GM19372 (cell line): ENCODE measurements at regions not wholly inside any gene's neighbourhood (a gene's known extent, or its start where the extent isn't known, plus 50 kb on each side); places are given as distances from the start of the nearest gene placed in this dataset.
A peak's percentile ranks its signal among the peaks of the same experiment; 100 is the strongest.
"Not testable (repeated sequence)": the region's sequence is repeated elsewhere in the genome, so short reads cannot be mapped to it uniquely, and the experiment has no call there.

Experiments used
- ATAC-seq: cut with Tn5 transposase; IDR thresholded peaks from one replicate; pipeline ENCODE4 v1.9.1; 2021; ENCODE audit warnings: mild to moderate bottlenecking, low read depth, moderate library complexity; ENCODE audit not compliant: unreplicated experiment

DNA sequence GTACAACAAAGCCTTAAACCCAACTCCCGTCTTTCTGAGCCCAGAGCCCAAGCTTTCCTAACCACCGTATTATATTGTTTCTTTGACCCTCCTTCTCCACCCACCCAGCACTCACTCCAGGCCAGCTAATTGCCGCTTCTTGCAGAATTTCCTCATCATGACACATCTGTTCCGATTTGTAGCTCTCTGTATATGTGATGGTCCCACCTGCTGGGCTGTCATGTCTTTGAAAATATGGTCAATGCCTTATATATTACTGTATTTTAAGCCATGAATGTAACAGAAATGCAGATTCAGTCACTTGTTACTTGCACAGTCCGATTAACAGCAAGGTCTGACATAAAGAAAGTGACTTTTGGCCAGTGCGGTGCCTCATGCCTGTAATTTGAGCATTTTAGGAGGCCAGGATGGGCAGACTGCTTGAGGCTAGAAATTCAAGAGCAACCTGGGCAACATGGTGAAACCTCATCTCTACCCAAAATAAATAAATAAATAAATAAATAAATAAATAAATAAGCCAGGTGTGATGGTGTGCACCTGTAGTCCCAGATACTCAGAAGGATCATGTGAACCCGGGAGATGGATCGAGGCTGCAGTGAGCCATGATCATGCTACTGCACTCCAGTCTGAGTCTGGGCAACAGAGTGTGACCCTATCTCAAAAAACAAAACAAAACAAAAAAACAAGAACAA is 359.8 kb downstream of the ATP23 start:
- ATAC-seq, result no peak

DNA sequence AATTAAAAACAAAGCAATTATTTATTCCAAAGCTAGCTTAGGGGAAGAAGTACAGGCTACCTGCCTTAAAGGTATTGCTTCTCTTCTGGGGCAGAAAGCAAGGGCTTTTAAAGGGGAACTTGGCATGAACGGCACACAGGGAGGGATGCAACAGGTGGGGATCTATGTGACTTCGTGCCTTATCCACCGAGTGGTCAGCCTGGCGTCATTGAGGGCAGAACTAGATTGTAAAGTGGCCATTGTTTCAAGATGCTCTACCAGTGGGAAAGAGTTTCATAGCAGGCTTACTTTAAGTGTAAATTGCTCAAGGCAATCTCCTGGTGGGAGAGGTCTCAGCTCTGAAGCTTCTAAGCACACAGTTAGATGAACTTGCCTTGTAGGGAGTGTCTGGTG is 360.4 kb downstream of the ATP23 start:
- ATAC-seq, result no peak

DNA sequence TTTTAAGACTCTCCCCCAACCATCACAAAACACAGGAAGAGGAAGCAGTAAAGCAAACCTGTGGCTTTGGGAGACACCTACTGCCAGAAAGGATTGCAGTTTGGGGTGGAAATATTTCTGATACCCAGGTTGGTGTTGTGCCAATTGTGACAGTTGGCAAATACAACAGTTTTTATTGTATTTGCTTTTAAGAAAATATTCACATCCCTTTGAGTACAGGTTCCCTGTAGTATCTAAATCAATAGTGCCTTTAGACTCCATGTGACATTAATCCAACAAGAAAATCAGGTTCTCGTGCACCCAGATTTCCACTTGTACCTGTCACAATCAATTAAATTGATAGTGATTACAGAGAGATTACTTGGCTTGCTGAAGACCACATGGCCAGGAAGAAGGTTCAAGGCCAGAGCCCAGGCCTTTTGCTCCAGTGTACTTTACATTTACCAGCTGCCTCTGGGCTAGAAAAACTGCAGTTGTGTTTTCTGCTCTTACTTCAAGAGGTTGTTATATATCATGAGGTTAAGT is 361.2 kb downstream of the ATP23 start:
- no peak for ATAC-seq

DNA sequence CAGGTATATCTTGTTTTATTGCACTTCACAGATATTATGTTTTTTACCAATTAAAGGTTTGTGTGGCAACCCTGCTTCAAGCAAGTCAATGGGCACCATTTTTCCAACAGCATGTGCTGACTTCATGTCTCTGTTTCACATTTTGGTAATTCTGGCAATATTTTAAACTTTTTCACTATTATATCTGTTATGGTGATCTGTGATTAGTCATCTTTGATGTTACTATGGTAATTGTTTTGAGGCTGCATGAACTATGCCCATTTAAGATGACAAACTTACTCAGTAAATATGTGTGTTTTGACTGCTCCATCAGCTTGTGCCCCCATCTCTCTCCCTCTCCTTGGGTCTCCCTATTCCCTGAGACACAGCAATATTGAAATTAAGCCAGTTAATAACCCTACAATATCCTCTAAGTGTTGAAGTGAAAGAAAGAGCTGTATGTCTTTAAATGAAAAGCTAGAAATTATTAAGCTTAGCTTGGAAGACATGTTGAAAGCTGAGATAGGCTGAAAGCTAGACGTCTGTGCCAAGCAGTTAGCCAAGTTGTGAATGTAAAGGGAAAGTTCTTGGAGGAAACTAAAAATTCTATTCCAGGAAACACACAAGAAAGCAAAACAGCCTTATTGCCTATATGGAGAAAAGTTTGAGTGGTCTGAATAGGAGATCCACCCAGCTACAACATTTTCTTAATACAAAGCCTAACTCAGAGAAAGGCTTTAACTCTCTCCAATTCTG is 365.1 kb downstream of the ATP23 start:
- ATAC-seq, result no peak

DNA sequence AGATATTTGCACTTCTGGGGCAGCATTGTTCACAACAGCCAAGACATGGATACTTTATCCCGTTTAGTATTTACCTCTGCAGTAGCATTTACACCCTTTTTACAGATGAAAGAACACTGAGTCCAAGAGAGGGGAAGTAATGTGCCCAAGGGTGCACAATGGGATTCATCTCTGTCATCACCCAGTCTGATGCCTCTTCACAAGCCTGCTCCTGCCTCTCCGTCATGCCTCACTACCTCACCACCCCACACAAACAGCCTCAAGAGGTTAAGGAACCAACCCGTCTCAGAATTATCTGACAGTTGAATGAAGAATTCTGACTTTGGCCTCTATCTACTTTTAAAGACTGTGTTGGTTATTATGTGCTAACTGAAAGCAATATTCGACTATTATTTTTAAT is 368.4 kb downstream of the ATP23 start:
- peak; percentile 48 for ATAC-seq

DNA sequence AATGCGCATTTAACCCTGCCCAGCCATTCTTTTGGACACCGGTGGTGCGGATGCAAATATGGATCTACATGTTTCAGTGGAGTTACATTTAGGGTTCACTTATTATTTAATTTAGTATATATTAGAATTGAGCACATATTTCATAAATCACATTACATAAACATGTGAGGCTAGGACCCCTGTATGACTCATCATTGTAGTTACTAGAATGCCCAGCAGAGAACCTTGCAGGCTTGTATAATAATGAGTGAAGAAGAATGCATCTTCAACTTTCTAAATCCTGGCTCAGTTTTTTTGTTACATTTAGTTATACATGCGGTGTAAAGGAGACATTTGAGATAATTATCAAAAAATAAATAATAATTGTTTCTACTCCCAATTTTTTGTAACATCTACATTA is 369.0 kb downstream of the ATP23 start:
- ATAC-seq, result no peak

DNA sequence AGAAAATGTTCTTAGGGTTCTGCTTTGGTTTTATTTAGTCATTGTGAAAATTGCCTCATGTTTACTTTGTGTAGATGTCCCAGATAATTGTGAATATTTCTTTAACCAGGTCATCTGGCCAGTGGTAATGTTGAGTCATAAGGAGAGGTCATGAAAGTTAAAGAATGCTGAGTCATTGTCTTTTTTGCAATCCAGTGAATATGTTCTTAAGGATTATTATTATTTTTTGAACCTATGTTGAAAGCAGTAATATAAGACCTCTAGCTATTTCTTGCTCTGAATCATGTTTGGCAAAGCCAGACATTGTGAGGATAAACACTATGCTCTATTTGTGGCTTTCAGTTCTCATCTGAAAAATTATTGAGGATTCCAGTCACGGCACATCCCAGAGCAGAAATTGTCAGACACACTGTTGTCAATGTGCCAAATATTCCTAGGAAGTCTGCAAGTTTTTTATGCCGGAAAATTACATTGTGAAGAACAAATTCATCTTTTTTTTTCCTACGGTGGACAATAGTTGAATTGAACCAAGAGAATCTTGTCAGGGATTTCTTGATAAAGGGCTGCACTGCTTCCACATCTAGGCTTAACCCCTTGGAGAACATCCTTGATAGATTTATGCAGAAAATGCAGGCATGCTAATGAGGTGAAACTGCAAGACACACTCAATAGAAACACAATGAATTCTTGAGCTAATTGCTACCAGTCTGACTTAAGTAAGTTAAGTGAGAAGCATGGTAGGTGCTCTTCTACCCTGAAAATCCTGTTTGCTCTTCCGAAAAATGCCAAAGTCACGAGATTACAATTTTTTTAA is 369.6 kb downstream of the ATP23 start:
- ATAC-seq, result no peak

DNA sequence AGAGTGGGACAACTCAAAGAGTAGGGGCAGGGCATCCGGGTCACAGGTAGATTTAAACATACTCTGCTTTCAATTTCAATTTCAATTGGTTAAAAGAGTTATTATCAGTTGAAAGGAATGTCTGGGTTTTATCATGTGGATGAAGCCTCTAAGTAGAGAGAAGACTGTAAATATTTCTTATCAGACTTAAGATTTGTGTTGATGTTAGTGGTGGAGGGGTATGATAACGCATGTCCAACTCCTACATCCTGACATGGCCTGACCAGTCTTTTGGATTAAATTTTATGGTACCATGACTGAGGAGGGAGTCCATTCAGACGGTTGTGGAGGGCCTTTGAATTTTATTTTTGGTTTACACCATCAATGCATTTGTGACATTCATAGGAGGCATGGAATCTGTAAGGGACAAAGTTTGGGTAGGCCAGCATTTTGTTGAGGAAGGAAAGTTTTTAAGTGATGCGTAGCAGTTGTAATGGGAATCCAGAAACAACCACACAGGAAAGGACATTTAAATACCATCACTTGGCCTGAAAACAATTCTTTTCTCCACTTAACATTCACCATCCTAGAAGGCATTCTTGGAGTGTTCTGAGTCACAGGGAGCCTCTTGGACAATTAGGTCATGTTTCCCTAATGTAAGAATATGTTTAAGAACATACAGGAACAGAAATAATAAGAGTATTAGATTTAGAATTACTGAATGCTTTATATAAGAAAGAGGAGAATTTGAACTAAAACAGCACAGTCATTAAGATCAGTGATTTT is 371.9 kb downstream of the ATP23 start:
- no peak for ATAC-seq

DNA sequence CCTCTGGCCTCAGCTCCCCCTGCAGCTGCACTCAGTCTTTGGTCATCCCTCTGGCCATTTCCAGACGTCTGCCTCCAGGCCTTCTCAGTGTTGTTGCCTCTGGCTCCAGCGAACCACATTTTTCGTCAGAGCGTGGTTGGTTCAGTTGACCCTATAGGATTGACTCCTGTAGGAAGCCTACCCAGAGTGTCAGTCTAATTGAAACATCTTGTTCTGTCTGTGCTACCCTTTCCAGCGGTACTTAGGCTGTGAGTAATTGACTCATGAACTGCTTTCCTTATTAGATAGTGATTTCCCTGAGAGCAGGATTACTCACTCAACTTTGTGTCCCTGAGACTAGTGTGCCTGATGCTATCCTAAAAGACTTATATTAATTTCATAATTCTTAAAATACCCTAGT is 373.2 kb downstream of the ATP23 start:
- ATAC-seq, result no peak

DNA sequence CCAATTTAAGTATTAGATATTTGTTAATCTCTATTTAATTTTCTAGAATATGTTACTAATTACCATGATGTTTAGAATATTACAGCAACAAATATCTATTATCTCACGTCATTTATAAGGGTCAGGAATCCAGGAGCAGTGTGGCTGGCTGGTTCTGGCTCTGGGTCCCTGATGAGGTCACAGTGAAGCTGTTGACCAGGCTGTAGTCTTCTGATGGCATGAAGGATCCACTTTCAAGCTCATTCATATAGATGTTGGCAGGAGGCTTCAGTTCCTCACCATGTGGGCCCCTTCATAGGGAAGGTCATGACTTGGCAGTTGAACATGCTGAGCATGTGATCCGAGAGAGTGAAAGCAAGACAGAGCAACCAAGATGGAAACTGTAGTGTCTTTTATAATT is 375.6 kb downstream of the ATP23 start:
- no peak for ATAC-seq

DNA sequence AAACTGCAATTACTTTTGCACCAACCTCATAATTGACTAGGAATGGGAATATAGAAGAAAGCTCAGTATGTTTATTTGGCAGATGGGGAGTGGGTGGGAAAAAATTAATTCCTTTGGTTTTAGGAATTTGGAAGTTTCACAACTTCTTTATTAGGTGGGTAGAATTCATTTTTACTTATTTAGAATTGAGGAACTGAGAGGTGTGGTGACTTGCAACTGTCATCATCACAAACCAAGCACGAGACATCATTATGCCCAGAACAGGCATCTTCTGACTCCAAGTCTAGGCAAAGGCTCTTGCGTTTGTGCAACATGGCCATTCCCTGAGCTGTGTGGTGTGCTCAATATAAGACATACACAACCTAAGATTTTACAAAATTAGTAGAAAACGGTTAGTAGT is 380.0 kb downstream of the ATP23 start:
- no peak for ATAC-seq

DNA sequence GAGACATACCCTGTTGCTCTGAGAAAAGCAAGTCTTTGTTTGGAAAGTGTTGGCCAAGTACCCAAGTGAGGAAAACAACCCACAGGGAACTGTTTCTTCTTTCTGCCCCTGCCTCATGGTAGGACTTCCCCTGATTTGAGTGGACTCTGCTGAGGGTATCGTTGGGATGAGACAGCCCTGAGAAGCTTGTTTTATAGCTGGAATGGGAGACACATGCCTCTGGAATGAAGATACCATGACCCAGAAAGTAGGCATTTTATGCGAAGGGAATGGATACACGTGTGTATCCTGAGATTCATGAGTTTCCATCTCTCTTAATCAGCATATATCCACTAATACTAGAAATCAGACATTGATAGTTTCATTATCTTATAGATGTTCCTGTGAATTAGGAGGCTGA is 382.3 kb downstream of the ATP23 start:
- no peak for ATAC-seq

DNA sequence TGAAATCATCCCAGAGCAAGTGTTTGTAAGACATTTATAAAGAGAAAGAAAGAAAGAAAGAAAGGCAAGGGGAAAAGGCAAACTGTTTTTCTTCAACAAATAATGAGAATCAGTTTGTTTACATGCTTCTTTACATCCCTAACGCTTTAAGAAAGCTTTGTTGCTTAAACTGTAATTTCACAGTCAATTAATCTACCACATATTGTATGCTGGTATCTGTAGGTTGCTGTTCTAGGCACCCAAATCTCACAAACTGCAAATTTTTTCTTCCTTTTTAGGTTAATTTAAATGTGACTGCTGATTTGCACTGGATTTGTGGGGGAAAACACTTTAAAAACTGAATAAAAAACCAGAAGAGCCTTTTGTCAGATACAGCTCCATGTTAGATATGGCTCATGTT is 384.2 kb downstream of the ATP23 start:
- no peak for ATAC-seq

DNA sequence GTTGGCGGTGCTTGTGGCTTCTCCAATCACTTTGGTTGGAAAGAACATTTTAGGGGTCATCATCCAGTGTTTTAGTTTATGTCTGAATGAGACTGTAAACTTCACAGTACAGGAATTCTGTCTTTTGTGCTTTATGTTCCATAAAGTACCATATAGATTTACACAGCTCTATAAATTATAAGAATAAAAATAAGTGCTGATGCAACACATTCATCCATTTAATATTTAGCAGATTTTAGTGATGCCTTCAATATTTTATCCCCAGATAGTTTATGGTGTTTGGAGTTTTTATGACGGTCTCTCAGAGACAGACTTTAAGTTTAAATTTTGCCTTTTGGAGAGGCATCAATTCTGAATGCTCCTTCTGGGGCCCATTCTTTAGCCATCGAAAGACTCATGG is 385.2 kb downstream of the ATP23 start:
- no peak for ATAC-seq

DNA sequence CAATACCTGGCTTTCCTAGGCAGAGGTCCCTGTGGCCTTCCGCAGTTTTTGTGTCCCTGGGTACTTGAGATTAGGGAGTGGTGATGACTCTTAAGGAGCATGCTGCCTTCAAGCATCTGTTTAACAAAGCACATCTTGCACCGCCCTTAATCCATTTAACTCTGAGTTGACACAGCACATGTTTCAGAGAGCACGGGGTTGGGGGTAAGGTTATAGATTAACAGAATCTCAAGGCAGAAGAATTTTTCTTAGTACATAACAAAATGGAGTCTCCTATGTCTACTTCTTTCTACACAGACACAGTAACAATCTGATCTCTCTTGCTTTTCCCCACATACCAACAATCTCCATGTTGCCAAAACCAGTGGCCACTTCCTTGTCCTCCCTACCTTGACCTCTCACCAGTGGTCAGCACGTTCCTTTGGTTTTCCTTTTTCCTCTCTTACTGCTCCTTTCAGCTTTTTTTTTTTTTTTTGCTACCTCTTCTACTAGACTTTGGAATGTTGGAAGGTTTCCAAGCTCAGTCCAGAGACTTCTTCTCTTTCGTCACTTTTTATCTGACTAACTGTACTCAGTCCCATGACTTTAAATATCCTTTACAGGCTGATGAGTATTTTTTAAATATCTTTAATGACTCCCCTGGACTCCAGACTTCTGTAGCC is 395.3 kb downstream of the ATP23 start:
- not testable (repeated sequence) for ATAC-seq

DNA sequence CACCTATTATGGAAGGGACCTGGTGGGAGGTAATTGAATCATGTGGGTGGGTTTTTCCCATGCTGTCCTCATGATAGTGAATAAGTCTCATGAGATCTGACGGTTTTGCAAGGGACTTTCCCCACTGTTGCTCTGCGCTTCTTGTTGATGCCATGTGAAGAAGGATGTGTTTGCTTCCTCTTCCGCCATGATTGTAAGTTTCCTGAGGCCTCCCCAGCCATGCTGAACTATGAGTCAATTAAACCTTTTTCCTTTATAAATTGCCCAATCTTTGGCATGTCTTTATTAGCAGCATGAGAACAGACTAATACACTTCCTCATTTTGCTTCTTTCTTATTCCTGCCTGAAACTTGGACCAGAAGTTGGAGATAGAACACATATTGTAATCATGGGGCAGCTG is 396.2 kb downstream of the ATP23 start:
- ATAC-seq, result not testable (repeated sequence)

DNA sequence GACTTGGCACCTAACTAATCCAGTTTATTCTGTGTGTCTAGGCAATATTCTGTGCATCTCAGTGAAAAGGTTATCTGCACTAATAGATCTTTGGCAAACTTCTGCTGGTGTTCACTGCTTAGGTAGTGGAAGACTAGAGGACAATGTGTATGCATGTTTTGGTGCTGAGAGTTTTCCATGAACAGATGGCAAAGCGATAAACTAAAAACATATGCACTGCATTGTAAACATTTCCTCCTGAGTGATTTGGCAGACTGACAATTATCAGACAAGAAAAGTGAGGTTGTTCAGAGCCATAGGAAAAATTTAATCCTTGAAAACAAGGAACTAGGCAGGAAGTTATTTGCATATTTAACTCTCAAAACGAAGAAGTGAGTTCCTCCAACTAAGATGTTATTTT is 400.4 kb downstream of the ATP23 start:
- ATAC-seq, result no peak

DNA sequence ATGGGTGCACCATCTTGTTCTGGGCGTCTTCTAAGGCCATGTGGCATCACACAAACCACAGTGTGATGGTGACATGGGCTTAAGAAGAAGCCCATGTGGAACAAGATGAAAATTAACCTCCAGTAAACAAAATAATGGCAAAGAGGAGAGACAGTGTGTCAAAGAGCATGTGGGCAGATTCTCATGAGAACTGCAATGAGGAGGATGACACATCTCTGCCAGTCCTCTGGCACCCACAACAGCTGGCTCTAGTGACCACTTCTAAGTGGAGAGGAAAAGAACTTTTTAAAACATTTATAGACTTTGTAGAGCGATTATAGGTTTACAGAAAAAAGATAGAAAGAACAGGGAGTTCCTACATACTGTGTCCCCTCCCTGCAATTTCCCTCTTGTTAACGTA is 401.4 kb downstream of the ATP23 start:
- no peak for ATAC-seq

DNA sequence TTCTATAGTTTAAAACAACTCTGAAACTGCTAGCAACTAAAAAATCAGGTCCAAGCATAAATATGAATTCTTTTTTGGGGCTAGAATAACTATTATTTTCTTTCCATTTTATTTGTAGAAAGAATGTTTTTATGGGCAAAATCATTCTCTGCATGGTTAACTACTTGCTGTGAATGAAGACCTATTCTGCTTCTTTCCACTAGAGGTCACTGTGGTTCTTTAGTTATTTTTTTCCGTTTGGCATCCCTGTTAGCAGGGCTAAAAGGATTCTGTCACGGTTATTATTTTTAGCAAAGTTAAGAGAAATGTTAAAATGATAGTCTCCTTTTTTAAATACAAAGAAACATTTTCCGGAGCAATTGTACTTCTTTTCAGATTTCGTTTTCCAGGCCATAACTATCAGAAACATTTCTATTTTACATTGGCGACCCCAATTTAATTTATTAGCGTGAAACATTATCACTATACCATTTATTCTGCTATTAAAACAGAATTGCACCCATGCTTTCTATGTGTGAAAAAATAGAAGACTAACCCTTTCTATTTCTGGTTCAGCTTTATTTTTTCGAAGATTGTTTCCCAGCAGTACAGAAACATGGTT is 404.8 kb downstream of the ATP23 start:
- peak; percentile 66 for ATAC-seq

DNA sequence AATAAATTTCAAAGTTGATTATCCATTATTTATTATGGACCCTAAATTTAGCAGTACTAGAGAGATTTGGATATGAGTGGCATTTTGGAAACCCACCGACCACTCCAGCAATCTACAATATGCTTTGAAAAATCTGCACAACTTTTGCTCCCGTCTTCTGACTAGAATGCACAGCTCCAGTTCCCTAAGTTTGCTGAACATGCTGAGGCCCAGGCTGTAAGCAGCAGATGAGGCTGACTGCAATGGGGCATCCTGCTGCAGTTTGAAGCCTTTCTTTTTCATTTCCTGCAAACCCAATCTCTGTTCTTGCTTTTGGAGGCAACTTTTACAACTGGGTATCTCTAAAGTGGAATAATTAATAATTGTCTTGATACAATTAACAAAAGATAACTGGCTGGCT is 405.8 kb downstream of the ATP23 start:
- ATAC-seq, result no peak
